Stimulated activated CD8-positive, alpha-beta memory T cell treated with anti-CD3 and anti-CD28 coated beads, Interleukin-7, amount 100 ng/mL, for 4 hours (primary cell): ENCODE measurements at regions not wholly inside any gene's neighbourhood (a gene's known extent, or its start where the extent isn't known, plus 50 kb on each side); places are given as distances from the start of the nearest gene placed in this dataset.
"Not testable (repeated sequence)": the region's sequence is repeated elsewhere in the genome, so short reads cannot be mapped to it uniquely, and the experiment has no call there.

Source experiments
- DNase-seq, 2 donors: peaks; one replicate each; pipeline ENCODE4 v3.0.0-alpha.2; 2020; ENCODE audit warnings: low read depth in 2 of 2

GRCh38 chr5:124871303-124871702, 124.9 kb upstream of the ZNF608 start:
- DNase-seq: no peak

- no peak for DNase-seq
Measured at GRCh38 chr5:124872086-124872485, 125.6 kb upstream of the ZNF608 start.

DNA sequence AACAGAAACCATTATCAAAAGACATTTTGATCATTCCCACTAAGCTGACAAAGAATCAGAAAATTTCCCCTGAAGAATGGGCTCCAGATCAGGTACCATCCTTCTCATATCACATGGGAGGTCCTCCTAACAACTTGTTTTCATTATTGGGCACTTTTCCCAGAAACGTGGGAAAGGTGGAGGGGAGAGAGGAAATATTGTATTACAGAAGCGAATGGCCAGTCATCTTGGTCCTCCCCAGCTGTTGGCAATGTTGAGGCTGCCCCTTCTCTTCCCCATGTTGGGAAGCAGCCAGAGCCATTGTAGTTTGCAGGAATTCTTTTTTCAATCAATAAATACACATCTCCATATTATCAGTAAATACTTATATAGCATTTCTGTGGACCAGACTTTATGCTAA, 126.2 kb upstream of the ZNF608 start:
- DNase-seq: no peak

DNA sequence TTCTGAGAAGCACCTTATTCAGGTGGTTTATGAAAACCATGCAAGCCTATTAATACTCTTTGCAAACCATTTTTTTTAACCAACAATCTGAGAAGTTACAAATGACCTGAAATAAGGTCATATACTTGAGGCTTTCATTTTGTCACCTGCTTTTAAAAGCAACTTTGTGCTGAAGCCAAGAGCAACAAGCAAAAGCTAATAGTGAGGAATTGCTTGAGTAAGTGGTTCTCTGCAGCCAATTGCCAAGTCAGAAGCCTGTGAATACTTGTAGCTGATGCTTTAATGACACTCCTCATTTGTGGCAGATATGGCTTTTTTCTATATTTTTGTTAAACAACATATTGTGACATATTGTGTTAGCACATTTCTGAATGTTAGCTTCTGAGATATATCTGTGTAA, 126.7 kb upstream of the ZNF608 start:
- no peak for DNase-seq

- no peak for DNase-seq
Measured at GRCh38 chr5:124873713-124874112, 127.3 kb upstream of the ZNF608 start.

DNA sequence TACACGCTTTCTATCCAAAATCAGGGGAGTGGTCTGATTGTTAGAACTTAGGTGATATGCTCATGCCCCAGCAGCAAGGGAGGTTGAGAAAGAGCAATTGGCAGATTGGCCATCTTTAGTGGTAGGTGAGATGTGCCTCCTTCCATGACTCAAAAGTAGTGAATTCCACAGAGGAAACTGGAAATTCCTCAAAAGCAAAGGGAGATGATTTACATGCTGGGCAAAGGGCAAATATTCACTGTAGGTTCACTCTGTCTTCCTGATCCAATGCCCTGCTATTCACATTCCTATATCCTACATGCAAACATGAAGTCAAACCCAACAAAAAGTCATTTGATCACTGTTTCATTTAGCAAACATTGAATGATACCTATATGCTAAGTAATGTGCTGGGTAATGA, 130.1 kb upstream of the ZNF608 start:
- DNase-seq: no peak

- no peak for DNase-seq
Measured at GRCh38 chr5:124876983-124877382, 130.5 kb upstream of the ZNF608 start.

DNA sequence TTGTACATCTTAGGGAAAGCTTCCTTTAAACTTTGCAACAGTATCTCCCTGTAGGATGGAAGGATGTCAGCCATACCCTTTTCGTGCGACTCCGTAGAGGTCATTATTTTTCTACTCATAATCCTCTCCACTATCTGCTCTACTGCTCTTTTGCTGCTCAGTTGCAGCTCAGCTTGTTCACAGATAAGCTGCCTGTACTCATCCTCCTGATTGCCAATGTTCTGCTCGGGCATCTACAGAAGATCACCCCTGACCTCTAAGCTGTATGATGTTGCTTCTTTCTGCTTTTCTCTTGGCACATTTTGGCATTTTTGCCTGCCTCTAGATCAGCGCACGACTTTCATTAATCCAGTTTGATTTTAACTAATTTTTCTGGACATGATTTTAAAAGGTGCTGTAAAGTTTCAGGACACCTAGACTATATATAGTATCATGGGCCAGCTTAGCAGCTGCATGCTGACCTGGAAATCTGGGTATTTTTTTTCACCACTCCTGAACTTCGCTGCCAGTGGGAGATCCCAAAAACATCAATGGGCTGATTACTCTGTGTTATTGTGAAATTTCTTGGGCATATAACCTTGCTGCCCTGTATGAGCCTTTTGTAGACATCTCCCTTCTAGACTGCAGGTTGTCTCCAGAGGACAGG, 131.2 kb upstream of the ZNF608 start:
- DNase-seq: no peak

DNA sequence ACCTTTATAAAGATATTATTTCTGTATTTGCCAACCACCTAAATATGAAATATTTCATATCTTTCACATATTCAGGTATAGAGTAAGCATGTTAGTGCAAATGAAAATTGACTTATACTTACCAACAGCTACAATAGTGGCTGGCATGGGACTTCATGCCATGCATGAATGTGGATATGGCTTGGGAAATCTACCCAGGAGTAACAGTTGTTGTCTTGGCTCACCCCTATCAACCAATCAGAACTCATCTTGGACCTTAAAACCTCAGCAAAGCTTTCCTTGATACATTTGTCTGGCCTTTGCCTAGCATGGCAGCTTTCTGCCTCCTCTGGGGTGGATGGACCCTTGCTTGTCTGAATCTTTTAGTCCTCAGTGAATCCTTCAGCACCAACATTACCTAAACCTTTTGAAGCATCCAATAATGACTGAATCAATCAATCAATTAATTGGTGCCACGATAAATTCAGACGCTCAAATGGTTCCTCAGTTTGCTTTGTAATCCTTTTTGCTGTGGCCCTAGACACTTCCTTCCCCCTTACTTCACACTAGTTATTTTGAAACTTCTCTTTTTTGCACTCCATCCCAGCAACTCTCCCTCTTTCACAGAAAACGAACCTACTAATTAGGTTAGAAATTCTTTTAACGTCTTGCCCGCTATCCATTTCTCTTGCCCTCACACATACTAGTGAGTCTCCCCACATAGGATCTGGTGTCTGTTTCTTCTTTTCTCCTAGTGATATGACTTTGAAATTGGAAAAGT, 132.3 kb upstream of the ZNF608 start:
- no peak for DNase-seq

GRCh38 chr5:124880903-124881697, 134.7 kb upstream of the ZNF608 start:
- DNase-seq: no peak

- DNase-seq: no peak
Measured at GRCh38 chr5:124883681-124884080, 137.2 kb upstream of the ZNF608 start.

DNA sequence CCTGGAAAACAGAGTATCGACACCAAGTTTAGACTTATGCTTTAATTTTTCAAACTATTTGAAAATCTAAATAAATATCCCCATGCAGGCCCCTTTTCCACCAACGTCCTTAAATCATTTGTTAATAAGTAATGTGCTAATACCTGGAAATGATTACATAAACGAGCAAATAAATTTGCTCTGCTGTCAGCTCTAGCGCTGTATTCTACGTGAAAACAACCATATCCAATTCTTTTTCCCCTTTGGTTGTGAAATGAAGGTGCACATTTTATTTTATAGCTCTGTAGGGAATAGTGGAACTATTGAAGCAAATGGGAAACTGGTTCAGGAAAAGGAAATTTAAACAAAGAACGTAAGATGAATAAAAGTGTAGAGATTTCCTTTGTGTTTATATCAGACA, 137.7 kb upstream of the ZNF608 start:
- DNase-seq: no peak

GRCh38 chr5:124885490-124885889, 139.1 kb upstream of the ZNF608 start:
- no peak for DNase-seq

- DNase-seq: no peak
Measured at GRCh38 chr5:124887223-124887622, 140.8 kb upstream of the ZNF608 start.

DNA sequence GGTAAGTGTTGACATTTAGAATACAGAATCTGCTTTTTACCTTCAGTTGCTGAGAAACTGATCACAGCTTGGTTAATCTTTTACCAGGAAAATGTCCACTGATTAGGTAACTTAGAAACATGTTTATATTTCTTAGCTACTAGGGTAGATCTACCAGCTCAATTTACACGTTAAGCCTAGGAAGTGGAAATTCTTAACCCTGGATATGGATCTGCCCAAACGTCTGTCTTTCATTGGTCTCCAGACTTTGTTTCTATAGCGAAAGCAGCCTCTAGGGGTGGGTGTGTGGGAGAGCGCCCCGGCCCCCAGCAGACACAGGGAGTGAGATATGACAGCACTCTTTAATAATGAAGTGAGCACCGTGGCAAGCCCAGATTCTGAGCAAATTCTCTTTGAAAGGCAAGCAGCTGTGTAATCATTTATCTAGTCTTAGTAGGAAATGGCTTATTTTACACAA, 141.6 kb upstream of the ZNF608 start:
- no peak for DNase-seq

DNA sequence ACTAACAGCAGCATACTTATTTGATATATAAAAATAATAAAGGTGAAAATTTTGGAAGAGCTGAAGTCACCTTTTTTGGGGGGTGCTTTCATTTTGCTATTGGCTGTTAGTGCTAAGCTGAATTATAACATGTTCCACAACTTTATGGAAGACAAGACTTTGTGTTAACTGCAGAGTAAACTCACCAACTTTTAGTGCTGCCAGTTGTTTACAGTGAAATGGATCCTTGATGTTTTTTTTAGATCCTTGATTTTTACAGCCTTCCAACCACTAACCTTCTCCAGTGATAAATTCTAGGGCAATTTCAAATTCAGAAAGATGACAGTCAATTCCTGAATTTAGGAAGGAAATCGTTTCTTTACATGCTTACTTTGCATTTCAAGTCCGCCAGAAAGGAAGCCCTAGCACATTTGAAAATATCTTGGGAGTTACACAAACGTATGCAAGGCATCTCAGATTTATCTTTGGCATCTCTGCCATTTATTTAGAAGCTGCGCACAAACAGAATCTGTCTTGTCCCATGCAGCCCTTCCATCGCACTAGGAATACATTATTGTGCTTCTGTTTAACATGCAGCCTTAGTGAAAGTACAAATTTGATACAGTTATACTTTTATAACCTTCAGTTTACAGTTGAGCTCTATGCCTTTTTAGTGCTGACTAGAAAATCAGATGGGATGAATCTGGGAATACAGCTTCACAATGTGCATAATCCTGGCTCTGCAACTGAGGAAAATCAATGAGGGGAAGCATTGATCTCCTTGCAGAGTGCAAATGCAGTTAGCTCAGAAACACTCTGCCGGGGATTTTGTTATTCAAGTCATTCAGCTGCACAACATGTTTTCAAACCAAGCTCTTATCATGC, 142.4 kb upstream of the ZNF608 start:
- no peak for DNase-seq

GRCh38 chr5:124889486-124889825, 143.0 kb upstream of the ZNF608 start:
- DNase-seq: no peak

DNA sequence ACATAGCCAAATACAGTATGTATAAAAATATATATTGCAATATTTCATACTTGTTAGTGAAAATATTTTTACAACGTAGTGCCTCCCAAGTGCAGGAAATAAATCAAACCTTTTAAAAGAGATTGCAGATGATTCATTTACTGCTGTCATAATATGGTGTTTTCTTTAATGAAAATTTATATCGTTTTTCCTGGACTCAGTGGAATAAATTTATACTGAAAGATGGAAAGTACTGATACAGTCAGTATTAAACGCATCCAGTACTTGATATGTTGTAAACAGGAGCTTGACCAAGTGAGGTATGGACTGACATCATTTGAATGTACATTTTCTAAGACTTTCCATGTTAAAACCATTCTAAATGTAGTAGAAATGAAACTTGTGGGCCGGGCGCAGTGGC, 143.4 kb upstream of the ZNF608 start:
- no peak for DNase-seq

GRCh38 chr5:124890442-124890841, 144.0 kb upstream of the ZNF608 start:
- DNase-seq: not testable (repeated sequence)

DNA sequence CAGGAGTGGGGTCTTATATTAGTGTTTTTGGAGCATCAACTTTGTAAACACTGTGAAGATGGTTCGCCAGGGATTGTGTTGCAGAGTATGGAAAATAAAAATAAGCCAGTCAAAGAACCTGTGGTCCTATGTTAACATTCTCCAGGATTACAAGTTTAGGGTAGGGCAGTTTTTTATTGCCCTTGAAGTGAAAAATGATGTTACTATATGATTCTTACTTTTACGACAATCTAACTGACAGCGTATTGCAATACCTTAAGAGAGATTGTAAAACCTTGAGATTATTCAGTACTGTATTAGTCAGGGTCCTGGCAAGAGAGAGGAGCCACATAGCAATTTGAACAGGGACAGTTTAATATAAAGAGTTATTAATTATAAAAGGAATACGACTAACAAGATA, 144.7 kb upstream of the ZNF608 start:
- no peak for DNase-seq

- DNase-seq: no peak
Measured at GRCh38 chr5:124892185-124892848, 145.9 kb upstream of the ZNF608 start.
